Spleen (tissue), 11 donors: ENCODE measurements at regions not wholly inside any gene's neighbourhood (a gene's known extent, or its start where the extent isn't known, plus 50 kb on each side); places are given as distances from the start of the nearest gene placed in this dataset.

Experiments
- DNase-seq: peaks from one replicate; pipeline ENCODE4 v3.0.0-alpha.2; 2020
- H3K27ac ChIP-seq, 8 donors: fragments of 200-600 bp; sonication (generic) in 7 of 8; 1 replicate in 4 of 8; 2 replicates in 4 of 8; pipeline versions ENCODE4 v1.5.0 to v1.8.0; 2016 to 2021; ENCODE audit warnings: inconsistent platforms in 4 of 8, mild to moderate bottlenecking in 4 of 8, moderate library complexity in 1 of 8
- H3K27me3 ChIP-seq, 7 donors: fragments of 200-600 bp; sonication (generic) in 6 of 7; replicated peaks in 1 of 7; 1 replicate in 4 of 7; 2 replicates in 3 of 7; pipeline versions ENCODE4 v1.5.0 to v1.8.0; 2016 to 2021; ENCODE audit warnings: inconsistent platforms in 3 of 7, mild to moderate bottlenecking in 1 of 7
- H3K36me3 ChIP-seq, 6 donors: fragments of 200-600 bp; sonication (generic) in 5 of 6; 1 replicate in 4 of 6; 2 replicates in 2 of 6; pipeline versions ENCODE4 v1.5.0 to v1.8.0; 2016 to 2021; ENCODE audit warnings: inconsistent platforms in 2 of 6
- H3K4me1 ChIP-seq, 6 donors: fragments of 200-600 bp; sonication (generic) in 5 of 6; 1 replicate in 3 of 6; 2 replicates in 3 of 6; pipeline versions ENCODE4 v1.5.0 to v1.8.0; 2016 to 2021; ENCODE audit warnings: inconsistent platforms in 3 of 6
- H3K4me3 ChIP-seq, 8 donors: fragments of 200-600 bp; sonication (generic) in 7 of 8; 1 replicate in 4 of 8; 2 replicates in 4 of 8; pipeline versions ENCODE4 v1.5.0 to v1.8.0; 2016 to 2021; ENCODE audit warnings: inconsistent platforms in 4 of 8, mild to moderate bottlenecking in 4 of 8, moderate library complexity in 2 of 8
- H3K9me3 ChIP-seq, 8 donors: fragments of 200-600 bp; sonication (generic) in 7 of 8; 1 replicate in 4 of 8; 2 replicates in 4 of 8; pipeline versions ENCODE4 v1.5.0 to v1.8.0; 2016 to 2021; ENCODE audit warnings: inconsistent platforms in 4 of 8
- POLR2A ChIP-seq, 3 donors: fragments of 450-650 bp; IDR thresholded peaks; one replicate each; pipeline ENCODE4 v1.5.1; 2017; ENCODE audit warnings: antibody characterized with exemption in 3 of 3, mild to moderate bottlenecking in 1 of 3
- POLR2AphosphoS5 ChIP-seq, 3 donors: sonication (generic); formaldehyde crosslinking; IDR thresholded peaks; one replicate each; pipeline ENCODE4 v1.5.1; 2017; ENCODE audit warnings: antibody characterized with exemption in 3 of 3
- WGBS, 5 donors: extraction: QIAGEN DNeasy Blood & Tissue Kit in 3 of 5; methylation state at CpG; one replicate each; pipeline versions ENCODE4 v1.1.5 to v1.1.7; 2013 to 2018; 5-methylcytosine and 5-hydroxymethylcytosine counted together
- intact Hi-C: fragments of 100-400 bp; cut with DNase I; formaldehyde crosslinking; loops from one replicate; pipeline ENCODE4 v1.15.0; 2023; ENCODE audit warnings: low total_unique reads
- TF ChIP-seq, protein P1 (sequence below), 11 experiments: fragments of 200-600 bp in 7 of 11; fragments of 450-650 bp in 4 of 11; sonication (generic) in 4 of 11; IDR thresholded peaks in 8 of 11; conservative IDR thresholded peaks in 3 of 11; 1 replicate in 7 of 11; 2 replicates in 4 of 11; pipeline versions ENCODE4 v1.4.0 to v1.8.0; 2016 to 2021; ENCODE audit warnings: antibody characterized with exemption in 11 of 11, inconsistent platforms in 4 of 11, mild to moderate bottlenecking in 1 of 11
- donor health status: healthy with polysubstance abuse.
- donor health status: DM: no; HTN: no; CAD: no; lungs with moderate emphysema.
- donor health status: DM: no; HTN: no; CAD: no.
- donor health status: Bipolar disorder and iron deficiency.
- donor health status: healthy.
- donor health status: DM: no; HTN: no; CAD: no.
- donor health status: DM: yes; HTN: yes; CAD: no.

DNA sequence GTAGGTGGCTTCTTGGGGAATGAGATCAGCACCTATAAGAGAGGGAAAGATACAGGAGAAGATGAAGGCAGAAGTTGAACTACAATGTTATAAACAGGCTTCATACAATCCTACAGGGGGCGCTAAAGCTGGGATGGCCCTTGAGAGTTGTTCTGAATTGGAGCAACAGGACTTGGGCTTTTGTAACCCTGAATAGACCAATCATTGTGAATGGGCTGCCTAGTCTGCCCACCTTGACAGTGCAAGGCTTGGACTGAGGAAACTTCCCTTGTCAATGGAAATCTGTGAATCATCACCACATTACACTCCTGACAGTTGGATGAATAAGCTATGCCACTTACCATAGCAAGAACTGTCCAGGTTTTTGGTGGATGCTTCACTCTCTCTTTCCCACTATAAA is 306.1 kb downstream of the KCNC2 start:
- Histone ChIP-seq H3K27me3 (no peaks in the 10 kb centered on the region), H3K36me3 (no peaks in the 10 kb centered on the region), H3K9me3 (no peaks in the 10 kb centered on the region), H3K4me3 (no peak overlapping the region), H3K4me1 (no peaks in the 10 kb centered on the region), H3K27ac (no peak overlapping the region)
- TF ChIP-seq POLR2AphosphoS5 (IDR thresholded peaks at IDR 0.05) (no peak), POLR2A (IDR thresholded peaks at IDR 0.05) (no peak)
- TF ChIP-seq, protein P1, sequence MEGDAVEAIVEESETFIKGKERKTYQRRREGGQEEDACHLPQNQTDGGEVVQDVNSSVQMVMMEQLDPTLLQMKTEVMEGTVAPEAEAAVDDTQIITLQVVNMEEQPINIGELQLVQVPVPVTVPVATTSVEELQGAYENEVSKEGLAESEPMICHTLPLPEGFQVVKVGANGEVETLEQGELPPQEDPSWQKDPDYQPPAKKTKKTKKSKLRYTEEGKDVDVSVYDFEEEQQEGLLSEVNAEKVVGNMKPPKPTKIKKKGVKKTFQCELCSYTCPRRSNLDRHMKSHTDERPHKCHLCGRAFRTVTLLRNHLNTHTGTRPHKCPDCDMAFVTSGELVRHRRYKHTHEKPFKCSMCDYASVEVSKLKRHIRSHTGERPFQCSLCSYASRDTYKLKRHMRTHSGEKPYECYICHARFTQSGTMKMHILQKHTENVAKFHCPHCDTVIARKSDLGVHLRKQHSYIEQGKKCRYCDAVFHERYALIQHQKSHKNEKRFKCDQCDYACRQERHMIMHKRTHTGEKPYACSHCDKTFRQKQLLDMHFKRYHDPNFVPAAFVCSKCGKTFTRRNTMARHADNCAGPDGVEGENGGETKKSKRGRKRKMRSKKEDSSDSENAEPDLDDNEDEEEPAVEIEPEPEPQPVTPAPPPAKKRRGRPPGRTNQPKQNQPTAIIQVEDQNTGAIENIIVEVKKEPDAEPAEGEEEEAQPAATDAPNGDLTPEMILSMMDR (IDR thresholded peaks at IDR 0.05 in 8 of 11, conservative IDR thresholded peaks at IDR 0.05 in 3 of 11), result no peak
- DNase-seq, result no peak
- 4 to 15% (median 10%) methylated on average over 1 of the region's 1 CpG for whole genome bisulfite sequencing, 5 donors
- intact Hi-C loops, result no loop called here

DNA sequence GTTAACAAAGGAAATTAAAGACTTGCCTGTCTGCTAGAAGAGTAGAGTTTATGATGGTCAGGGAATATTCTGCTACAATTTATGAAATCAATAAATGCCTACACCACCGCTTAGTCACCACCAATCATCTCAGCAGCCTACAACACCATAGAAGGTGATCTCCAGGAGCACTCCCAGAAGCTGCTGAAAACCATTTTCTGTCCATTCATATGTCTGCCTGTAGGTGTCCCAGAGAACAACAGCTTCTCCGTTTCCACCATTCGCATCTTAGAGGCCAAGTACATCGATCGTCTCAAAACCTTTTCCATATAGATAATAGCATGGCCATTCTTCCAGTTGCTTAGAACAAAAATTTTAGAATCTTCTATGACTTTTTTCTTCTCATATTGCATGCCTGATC is 303.4 kb downstream of the KCNC2 start:
- H3K36me3 ChIP-seq, result no peaks in the 10 kb centered on the region
- TF ChIP-seq POLR2AphosphoS5 (IDR thresholded peaks at IDR 0.05) (no peak), POLR2A (IDR thresholded peaks at IDR 0.05) (no peak)
- TF ChIP-seq, protein P1 (IDR thresholded peaks at IDR 0.05 in 8 of 11, conservative IDR thresholded peaks at IDR 0.05 in 3 of 11), result no peak
- H3K27me3 ChIP-seq, result no peaks in the 10 kb centered on the region
- no peak overlapping the region for H3K4me3 ChIP-seq
- no peaks in the 10 kb centered on the region for H3K9me3 ChIP-seq
- no peak for DNase-seq
- intact Hi-C loops, result no loop called here
- H3K4me1 ChIP-seq, result no peaks in the 10 kb centered on the region
- 80 to 93% (median 89%) methylated on average over 5 of the region's 5 CpGs for WGBS, 5 donors
- H3K27ac ChIP-seq, result no peak overlapping the region

GRCh38 chr12:74910831-74911230 is 298.8 kb downstream of the KCNC2 start:
- H3K4me3 ChIP-seq, result no peak overlapping the region
- intact Hi-C loops, result no loop called here
- DNase-seq, result no peak
- no peak overlapping the region for H3K27ac ChIP-seq
- TF ChIP-seq POLR2A (IDR thresholded peaks at IDR 0.05) (no peak), POLR2AphosphoS5 (IDR thresholded peaks at IDR 0.05) (no peak)
- TF ChIP-seq, protein P1 (IDR thresholded peaks at IDR 0.05 in 8 of 11, conservative IDR thresholded peaks at IDR 0.05 in 3 of 11), result no peak
- H3K4me1 ChIP-seq, result no peaks in the 10 kb centered on the region
- H3K36me3 ChIP-seq, result no peaks in the 10 kb centered on the region
- WGBS, 5 donors, result 77 to 96% (median 86%) methylated on average over 3 of the region's 3 CpGs
- no peaks in the 10 kb centered on the region for H3K27me3 ChIP-seq
- H3K9me3 ChIP-seq, result no peaks in the 10 kb centered on the region

- DNase-seq, result no peak
- H3K4me3 ChIP-seq, result no peak overlapping the region
- H3K9me3 ChIP-seq, result no peaks in the 10 kb centered on the region
- WGBS, 5 donors, result 58 to 88% (median 83%) methylated on average over 3 of the region's 3 CpGs
- no peak overlapping the region for H3K27ac ChIP-seq
- no peaks in the 10 kb centered on the region for H3K36me3 ChIP-seq
- H3K27me3 ChIP-seq, result no peaks in the 10 kb centered on the region
- intact Hi-C loops, result no loop called here
- TF ChIP-seq POLR2A (IDR thresholded peaks at IDR 0.05), result no peak
- TF ChIP-seq, protein P1 (IDR thresholded peaks at IDR 0.05 in 8 of 11, conservative IDR thresholded peaks at IDR 0.05 in 3 of 11), result no peak
- no peaks in the 10 kb centered on the region for H3K4me1 ChIP-seq
Measured at GRCh38 chr12:74914378-74914777, 295.3 kb downstream of the KCNC2 start.
